HepG2 (cell line): ENCODE measurements at regions not wholly inside any gene's neighbourhood (a gene's known extent, or its start where the extent isn't known, plus 50 kb on each side); places are given as distances from the start of the nearest gene placed in this dataset.

ENCODE experiments used
- AKAP8 ChIP-seq: sonication (generic); formaldehyde crosslinking; IDR thresholded peaks from 2 replicates; pipeline ENCODE4 v1.5.1; 2020; ENCODE audit warnings: mild to moderate bottlenecking, missing genetic modification reagents
- CCDC6 ChIP-seq: sonication (generic); formaldehyde crosslinking; IDR thresholded peaks from 2 replicates; pipeline ENCODE4 v1.8.1; 2022; ENCODE audit warnings: mild to moderate bottlenecking, missing genetic modification reagents, moderate library complexity
- DNMT1 ChIP-seq: sonication (generic); formaldehyde crosslinking; IDR thresholded peaks from 2 replicates; pipeline ENCODE4 v1.5.1; 2020; ENCODE audit warnings: mild to moderate bottlenecking, missing genetic modification reagents
- EP300 ChIP-seq, 3 experiments: sonication (generic) in 1 of 3; formaldehyde crosslinking in 1 of 3; IDR thresholded peaks; 2 replicates each; pipeline versions ENCODE4 v1.5.1 to v1.6.1; 2011 to 2020; ENCODE audit warnings: low read depth in 2 of 3, low read length in 2 of 3, borderline replicate concordance in 1 of 3, improper control_type of control experiment in 1 of 3, mild to moderate bottlenecking in 1 of 3, missing genetic modification reagents in 1 of 3, moderate library complexity in 1 of 3
- GZF1 ChIP-seq: sonication (generic); formaldehyde crosslinking; IDR thresholded peaks from 2 replicates; pipeline ENCODE4 v1.5.1; 2020; ENCODE audit warnings: mild to moderate bottlenecking, missing genetic modification reagents
- HNF1B ChIP-seq: sonication (generic); formaldehyde crosslinking; IDR thresholded peaks from 2 replicates; pipeline ENCODE4 v1.5.1; 2020; ENCODE audit warnings: mild to moderate bottlenecking, moderate library complexity, missing genetic modification reagents
- KDM5B ChIP-seq: sonication (generic); formaldehyde crosslinking; IDR thresholded peaks from 2 replicates; pipeline ENCODE4 v1.4.0; 2020; ENCODE audit warnings: missing genetic modification reagents, mild to moderate bottlenecking, borderline replicate concordance
- PITX1 ChIP-seq: sonication (generic); formaldehyde crosslinking; IDR thresholded peaks from 2 replicates; pipeline ENCODE4 v1.5.1; 2020; ENCODE audit warnings: mild to moderate bottlenecking, missing genetic modification reagents
- POLR2A ChIP-seq, 2 experiments: IDR thresholded peaks; 2 replicates each; pipeline ENCODE4 v1.6.1; 2011; ENCODE audit warnings: low read depth in 2 of 2, low read length in 2 of 2, mild to moderate bottlenecking in 1 of 2, moderate library complexity in 1 of 2; ENCODE audit not compliant: insufficient read depth in 1 of 2
- SAFB2 ChIP-seq: sonication (generic); formaldehyde crosslinking; IDR thresholded peaks from 2 replicates; pipeline ENCODE4 v1.5.1; 2020; ENCODE audit warnings: missing genetic modification reagents, low read depth, mild to moderate bottlenecking, borderline replicate concordance
- THYN1 ChIP-seq: sonication (generic); formaldehyde crosslinking; IDR thresholded peaks from 2 replicates; pipeline ENCODE4 v1.8.1; 2023; ENCODE audit warnings: low read depth, mild to moderate bottlenecking, moderate library complexity, missing genetic modification reagents, borderline replicate concordance
- ZFY ChIP-seq: sonication (generic); formaldehyde crosslinking; IDR thresholded peaks from 2 replicates; pipeline ENCODE4 v1.4.0; 2020; ENCODE audit warnings: missing genetic modification reagents
- ZNF407 ChIP-seq: sonication (generic); formaldehyde crosslinking; IDR thresholded peaks from one replicate; pipeline ENCODE4 v1.5.1; 2020; ENCODE audit warnings: mild to moderate bottlenecking, missing genetic modification reagents; ENCODE audit errors: not compliant biosample characterization
- ZNF501 ChIP-seq: sonication (generic); formaldehyde crosslinking; IDR thresholded peaks from 2 replicates; pipeline ENCODE4 v1.5.1; 2020; ENCODE audit warnings: mild to moderate bottlenecking, moderate library complexity, missing genetic modification reagents
- ZNF510 ChIP-seq: sonication (generic); formaldehyde crosslinking; IDR thresholded peaks from 2 replicates; pipeline ENCODE4 v1.4.0; 2020; ENCODE audit warnings: low read depth, mild to moderate bottlenecking, missing genetic modification reagents
- ZNF672 ChIP-seq: sonication (generic); formaldehyde crosslinking; IDR thresholded peaks from 2 replicates; pipeline ENCODE4 v1.8.1; 2022; ENCODE audit warnings: missing genetic modification reagents
- TF ChIP-seq, protein P1 (sequence below): sonication (generic); formaldehyde crosslinking; IDR thresholded peaks from 2 replicates; pipeline ENCODE4 v1.8.1; 2023; ENCODE audit warnings: mild to moderate bottlenecking, missing genetic modification reagents

DNA sequence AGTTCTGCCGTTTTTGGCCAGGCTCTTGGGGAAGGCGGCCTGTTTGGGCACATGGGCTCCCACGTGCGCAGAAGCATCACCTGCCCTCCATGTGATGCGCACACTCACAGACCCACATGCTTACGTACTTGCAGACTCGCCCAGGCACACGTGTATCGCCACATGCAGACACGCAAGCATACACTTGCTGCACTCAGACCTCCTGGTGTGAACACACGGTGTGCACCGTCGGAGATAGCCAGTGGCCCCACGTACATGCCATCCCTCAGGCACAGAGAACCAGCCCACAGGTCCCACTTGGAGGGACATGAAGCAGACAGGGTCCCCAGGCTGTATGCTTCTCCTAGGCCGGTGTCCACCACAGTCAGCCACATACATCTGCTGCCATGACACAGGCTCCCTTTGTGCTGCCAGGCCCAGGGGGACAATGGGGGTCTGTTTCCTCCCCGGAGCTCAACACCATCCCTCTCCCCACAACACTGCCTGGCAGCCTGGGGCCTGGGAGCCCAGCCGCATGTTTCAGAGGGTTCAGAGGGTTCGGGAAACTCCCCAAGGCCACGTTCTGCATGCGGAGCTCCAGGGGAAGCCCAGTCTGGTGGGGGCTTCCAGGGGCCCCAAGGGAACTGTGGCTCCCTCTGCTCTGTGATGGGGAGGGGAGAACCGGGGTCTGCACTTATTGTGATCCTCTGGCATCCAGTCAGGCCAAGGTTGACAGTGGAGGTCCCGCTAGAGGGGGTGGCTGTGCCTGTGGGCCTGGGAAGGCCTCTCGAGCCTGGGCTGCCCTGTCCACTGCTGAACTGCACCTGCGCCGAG lies 208.1 kb upstream of the HAAO start (continued):
- TF ChIP-seq ZNF407 (peak; percentile 86), ZNF672 (CRISPR knock-in tag) (peak; percentile 29; the same call in 1 of the 2 replicates), EP300 (IDR thresholded peaks at IDR 0.05; ENCODE audit: low read depth in 2 of 2, low read length in 2 of 2) (peak; percentile 37 to 52; a peak in 3 of 4 replicates), EP300 (CRISPR knock-in tag; IDR thresholded peaks at IDR 0.05; ENCODE audit: borderline replicate concordance) (no peak), PITX1 (CRISPR knock-in tag) (peak; percentile 38; the same call in 1 of the 2 replicates), THYN1 (no peak), GZF1 (CRISPR knock-in tag) (no peak), DNMT1 (CRISPR knock-in tag) (0 out of 2 replicates have a peak, but pooled peaks have one; percentile 75), ZNF510 (CRISPR knock-in tag) (peak; percentile 84; the same call in 1 of the 2 replicates), ZFY (peak; percentile 78), POLR2A (IDR thresholded peaks at IDR 0.05; ENCODE audit: insufficient read depth in 1 of 2, low read depth in 2 of 2, low read length in 2 of 2) (no peak), HNF1B (CRISPR knock-in tag) (0 out of 2 replicates have a peak, but pooled peaks have one; percentile 59), ZNF501 (peak; percentile 84), AKAP8 (peak; percentile 54; the same call in 1 of the 2 replicates), SAFB2 (CRISPR knock-in tag) (no peak), KDM5B (CRISPR knock-in tag) (peak; percentile 91; the same call in 1 of the 2 replicates), CCDC6 (CRISPR knock-in tag) (peak; percentile 54; the same call in 1 of the 2 replicates)
- TF ChIP-seq, protein P1, sequence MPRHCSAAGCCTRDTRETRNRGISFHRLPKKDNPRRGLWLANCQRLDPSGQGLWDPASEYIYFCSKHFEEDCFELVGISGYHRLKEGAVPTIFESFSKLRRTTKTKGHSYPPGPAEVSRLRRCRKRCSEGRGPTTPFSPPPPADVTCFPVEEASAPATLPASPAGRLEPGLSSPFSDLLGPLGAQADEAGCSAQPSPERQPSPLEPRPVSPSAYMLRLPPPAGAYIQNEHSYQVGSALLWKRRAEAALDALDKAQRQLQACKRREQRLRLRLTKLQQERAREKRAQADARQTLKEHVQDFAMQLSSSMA (CRISPR knock-in tag): peak; percentile 86; the same call in 1 of the 2 replicates
